GM12864 (cell line): ENCODE measurements at regions not wholly inside any gene's neighbourhood (a gene's known extent, or its start where the extent isn't known, plus 50 kb on each side); places are given as distances from the start of the nearest gene placed in this dataset.
"Not testable (repeated sequence)": the region's sequence is repeated elsewhere in the genome, so short reads cannot be mapped to it uniquely, and the experiment has no call there.

ENCODE experiments used
- DNase-seq: peaks from one replicate; pipeline ENCODE4 v3.0.0-alpha.2; 2011; ENCODE audit warnings: low read depth
- H3K4me3 ChIP-seq: 2 replicates; pipeline ENCODE4 v1.5.1; 2011; ENCODE audit warnings: mild to moderate bottlenecking, low read depth, low read length, control low read depth
- CTCF ChIP-seq: IDR thresholded peaks from 2 replicates; pipeline ENCODE4 v1.5.1; 2011; ENCODE audit warnings: low read depth, mild to moderate bottlenecking, moderate library complexity, low read length, control low read depth, inconsistent platforms; ENCODE audit errors: missing control alignments

- no peak for DNase-seq
- H3K4me3 ChIP-seq, result no peak overlapping the region
- TF ChIP-seq CTCF, result no peak
Measured at GRCh38 chr16:51242296-51242994, 91.4 kb upstream of the SALL1 start.

- H3K4me3 ChIP-seq, result no peak overlapping the region
- no peak for DNase-seq
- TF ChIP-seq CTCF, result no peak
Measured at GRCh38 chr16:51239196-51239595, 88.1 kb upstream of the SALL1 start.

- TF ChIP-seq CTCF, result no peak
- H3K4me3 ChIP-seq, result no peak overlapping the region
- DNase-seq, result no peak
Measured at GRCh38 chr16:51237861-51238378, 86.8 kb upstream of the SALL1 start.

- DNase-seq, result no peak
- TF ChIP-seq CTCF, result no peak
- no peak overlapping the region for H3K4me3 ChIP-seq
Measured at GRCh38 chr16:51237207-51237606, 86.1 kb upstream of the SALL1 start.

- TF ChIP-seq CTCF, result no peak
- DNase-seq, result no peak
- no peak overlapping the region for H3K4me3 ChIP-seq
Measured at GRCh38 chr16:51236583-51236982, 85.5 kb upstream of the SALL1 start.

GRCh38 chr16:51231702-51232101, 80.6 kb upstream of the SALL1 start:
- no peak for DNase-seq
- TF ChIP-seq CTCF, result no peak
- no peak overlapping the region for H3K4me3 ChIP-seq

GRCh38 chr16:51230035-51230434, 79.0 kb upstream of the SALL1 start:
- H3K4me3 ChIP-seq, DNase-seq: not testable (repeated sequence)
